ACHN (cell line): ENCODE measurements at regions not wholly inside any gene's neighbourhood (a gene's known extent, or its start where the extent isn't known, plus 50 kb on each side); places are given as distances from the start of the nearest gene placed in this dataset.
A peak's percentile ranks its signal among the peaks of the same experiment; 100 is the strongest.

Source experiments
- DNase-seq: peaks from one replicate; pipeline ENCODE4 v3.0.0-alpha.2; 2015
- in situ Hi-C: cut with HindIII; loops from 2 replicates; pipeline ENCODE4 v1.10.0; 2017; ENCODE audit warnings: low sequenced_read_pairs, low pct_ligation_motif_present, low pct_unique_long_range_greater_than_20kb

DNA sequence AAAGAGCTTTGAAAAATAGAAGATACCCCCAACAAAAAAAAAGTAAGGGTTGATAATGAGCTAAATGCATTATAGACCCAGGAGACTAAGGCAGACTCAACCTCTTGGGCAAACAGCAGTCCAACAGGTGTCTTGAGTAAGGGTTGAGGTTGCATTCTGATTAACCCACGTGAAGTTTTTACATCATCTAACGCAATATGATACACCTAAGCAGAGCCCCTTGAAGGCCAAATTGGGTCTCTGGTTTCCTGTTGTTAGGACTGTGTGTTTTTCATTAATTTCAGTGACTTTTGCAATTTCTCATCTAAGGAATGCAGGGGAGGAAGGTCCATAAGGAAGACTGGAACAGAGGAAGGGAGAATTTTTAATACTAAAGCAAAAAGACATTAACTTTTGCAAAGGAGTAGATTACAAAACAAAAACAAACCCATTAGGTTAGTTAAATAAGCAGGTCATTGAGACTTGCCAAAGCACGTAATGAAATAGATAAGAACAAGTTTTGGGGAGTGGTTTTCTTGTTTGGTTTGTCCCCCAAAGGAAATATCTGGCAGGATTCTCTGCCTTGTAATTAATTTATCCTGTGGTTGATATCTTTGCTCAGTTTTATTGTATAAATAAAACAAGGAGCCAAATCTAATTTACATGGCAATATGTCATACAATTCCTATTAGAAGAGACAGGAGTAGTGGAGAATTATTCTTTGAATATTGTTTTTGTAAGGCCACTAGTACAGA, 244.3 kb downstream of the ETAA1 start:
- in situ Hi-C loops, result no loop called here

DNA sequence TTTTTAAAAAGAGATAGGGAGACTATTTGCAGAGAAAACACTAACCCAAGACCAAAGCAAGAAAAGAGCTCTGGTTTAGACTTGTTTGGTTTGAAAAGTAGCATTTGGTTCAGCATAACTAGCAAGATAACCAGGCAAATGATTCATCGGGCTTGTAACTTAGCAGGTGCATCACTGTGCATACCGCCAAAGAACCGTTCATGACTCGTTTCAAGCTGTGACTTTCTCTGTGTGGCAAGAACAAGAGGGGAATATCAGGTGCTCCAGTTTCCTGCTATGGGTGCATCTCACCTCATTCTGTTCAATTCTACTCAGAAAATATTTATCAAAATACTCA, 244.9 kb downstream of the ETAA1 start:
- in situ Hi-C loops, result no loop called here
- DNase-seq, result no peak

More for the DNA sequence above, 244.3 kb downstream of the ETAA1 start:
- DNase-seq, result no peak

DNA sequence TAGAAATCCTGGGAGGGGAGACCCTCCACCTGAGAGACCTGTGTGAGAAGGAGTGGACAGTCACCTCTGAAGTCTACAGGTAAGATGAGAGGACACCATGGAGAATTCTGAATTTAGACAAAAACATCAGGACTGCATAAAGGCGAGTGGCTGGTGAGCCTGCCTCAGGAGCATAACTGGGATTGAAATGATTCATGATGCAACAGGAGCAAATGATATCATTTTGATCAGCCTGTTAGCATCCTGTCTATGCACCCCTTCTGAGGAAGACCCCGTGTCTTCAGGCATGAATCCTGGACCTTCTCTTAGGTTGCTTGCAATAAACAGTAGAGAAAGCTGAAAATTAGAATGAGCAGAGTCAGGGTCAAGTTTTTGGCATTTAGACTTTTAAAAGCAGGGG, 245.8 kb downstream of the ETAA1 start:
- in situ Hi-C loops, result no loop called here
- no peak for DNase-seq

DNA sequence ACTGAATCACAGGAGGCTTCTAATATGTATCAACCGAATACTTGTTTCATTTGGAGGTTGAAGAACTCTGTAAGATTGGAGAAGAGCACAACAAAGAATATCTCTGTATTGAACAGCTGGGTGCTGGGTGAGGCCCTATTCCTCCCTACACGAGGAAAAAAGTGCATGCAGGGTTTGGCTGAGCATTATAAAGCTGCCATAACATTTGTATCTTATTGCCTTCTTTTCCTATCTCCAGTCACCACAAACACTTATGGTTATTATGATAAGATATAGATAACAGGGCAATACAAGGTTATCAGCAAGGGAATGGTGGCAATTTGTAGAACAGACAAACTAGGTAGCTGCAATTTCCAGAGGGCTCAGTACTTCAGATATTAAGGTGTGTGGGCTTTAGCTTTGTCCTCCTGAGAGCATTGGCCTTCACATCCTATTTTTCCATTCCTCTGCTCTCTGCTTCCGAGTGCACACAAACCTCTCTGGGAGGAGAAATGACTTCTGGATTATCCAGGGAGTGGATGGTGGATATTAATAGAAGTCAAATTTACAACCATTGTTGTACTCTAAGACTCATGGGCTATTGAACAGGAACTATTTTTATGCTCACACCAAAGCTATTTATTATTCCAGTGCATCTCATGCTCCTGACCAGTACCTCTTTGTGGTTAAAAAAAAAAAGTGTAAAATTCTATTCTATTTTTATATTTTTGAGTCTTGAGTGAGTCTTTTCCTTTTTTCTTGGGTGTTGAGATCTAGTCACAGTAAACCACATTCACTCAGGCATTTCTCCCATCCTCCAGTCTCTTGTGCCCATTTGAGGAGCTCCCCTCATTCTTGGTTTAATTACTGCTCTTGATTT, 248.4 kb downstream of the ETAA1 start:
- DNase-seq, result no peak
- in situ Hi-C loops, result no loop called here

DNA sequence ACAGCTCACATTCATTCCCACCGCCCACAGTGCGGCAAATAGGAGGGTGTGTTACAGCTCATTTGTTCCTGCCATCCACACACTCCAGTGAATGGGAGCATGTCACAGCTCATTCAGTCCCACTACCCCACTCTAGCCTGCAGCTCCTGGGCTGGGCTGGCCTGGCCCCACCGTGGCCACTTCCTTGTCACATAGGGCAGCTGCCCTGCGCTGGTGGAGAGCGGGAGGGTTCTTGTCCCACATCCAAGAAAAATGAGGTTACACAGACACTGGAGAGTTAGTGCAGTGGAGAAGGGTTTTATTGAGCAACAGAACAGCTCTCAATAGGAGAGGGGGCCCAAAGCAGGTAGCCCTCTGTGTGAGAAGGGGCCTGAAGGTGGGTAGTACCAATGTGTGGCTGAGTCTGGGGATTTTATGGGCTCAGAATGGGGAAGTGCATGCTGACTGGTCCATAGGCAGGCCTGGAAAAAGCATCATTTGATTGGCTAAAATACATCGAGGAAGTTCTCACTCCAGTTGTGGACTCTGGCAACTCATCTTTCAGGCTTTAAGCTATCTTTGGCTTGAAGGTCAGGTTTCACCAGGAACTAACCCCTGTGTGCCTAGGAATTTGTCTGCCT, 249.7 kb downstream of the ETAA1 start:
- in situ Hi-C loops, result no loop called here
- no peak for DNase-seq

DNA sequence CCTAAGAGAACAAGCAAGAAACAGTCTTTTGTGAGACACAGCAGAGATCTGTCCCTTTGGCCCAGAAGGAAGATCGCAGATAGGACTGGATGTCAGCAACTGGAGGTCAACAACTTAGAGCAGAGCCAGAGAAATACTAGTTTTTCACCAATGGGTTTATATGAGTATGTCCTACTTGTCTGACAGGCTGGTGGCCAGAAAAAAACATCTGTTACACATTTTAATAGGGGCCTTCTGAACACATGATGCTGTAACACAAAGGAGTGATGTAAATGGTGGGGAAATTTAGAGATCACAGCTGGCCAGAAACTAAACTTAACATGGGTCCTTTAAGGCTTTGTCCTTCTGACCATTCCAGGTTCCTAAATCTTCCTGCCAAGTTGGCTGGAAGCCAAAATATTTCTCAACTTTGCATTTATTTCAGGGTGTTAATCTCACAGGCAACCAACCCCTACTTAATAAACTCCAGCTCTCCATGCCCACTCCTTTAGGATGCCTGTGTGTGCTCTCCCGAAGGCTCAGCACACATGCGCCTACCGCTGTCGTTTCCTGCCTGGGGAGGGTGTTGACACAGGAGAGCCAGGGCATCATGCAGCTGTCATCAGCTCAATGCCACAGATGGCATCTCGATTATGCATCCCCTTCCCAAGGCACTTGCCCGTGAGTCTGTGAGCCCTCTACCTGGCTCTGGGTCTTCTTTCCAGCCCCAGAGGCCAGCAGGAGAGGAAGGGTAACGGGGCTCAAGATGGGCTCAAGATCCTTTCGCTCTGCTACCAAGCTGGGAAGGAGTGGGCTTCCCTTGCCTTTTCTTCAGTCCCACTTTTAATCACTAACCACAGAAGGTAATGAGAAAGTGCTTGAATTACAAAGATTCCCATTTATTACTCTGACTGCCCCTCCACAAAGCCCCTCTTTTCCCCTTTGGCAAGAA, 252.5 kb downstream of the ETAA1 start:
- in situ Hi-C loops, result no loop called here
- DNase-seq, result no peak

DNA sequence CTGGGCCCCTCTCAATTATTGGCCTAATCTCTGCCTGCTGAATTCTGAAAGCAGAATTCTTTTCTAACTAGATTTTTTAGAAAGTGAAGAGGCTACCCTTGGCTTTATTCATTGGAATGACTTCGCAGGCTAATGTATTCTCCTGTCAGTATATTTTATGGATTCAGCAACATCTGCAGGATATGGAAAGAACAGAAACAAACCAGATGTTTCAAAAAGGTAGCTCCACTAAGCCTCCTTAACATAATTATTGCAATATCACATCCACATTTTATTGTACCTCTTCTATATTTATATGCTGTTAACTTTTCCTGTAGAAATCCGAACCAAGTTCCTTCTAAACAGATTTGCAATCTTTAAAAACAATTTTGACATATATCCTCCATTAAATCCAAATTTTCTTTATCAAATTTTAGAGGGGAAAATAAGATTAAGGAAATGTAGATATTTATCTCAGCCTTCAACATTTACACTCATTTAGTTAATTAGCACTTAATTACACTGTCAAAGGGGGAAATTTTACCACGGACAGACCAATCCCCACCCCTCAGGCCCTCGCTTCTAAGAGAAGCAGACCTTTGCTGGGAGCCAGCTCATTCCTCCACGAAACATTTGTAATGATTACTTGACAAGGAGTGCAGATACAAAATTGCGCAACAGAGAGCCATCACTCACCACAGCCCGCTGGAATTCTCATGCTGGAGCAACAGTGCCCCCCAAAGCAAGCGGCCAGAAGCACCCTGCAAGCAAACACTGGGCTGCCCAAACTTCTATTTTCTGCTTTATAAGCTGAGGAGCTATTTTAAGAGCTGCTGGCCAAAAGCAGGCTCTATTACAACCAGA, 253.4 kb downstream of the ETAA1 start:
- peak; percentile 89 for DNase-seq
- in situ Hi-C loops, result no loop called here

DNA sequence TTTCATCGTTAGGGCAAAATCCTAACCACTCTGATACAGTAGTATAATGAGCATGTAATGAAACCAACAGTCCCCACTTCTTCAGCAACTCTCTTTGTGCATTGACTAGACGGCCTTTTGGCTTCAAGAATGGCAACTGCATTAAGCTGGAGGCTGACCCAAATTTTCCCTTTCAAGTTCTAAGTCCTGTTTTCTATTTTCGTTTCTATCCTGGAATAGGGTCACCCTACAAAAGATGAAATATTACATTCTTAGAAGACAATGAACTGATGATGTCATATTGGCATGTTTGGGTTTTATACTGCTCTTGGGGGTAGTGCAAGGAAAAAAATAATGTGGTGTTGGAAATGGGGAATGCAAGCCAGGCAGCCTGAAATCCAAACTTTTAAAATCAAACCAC, 254.4 kb downstream of the ETAA1 start:
- in situ Hi-C loops, result no loop called here
- DNase-seq, result no peak

DNA sequence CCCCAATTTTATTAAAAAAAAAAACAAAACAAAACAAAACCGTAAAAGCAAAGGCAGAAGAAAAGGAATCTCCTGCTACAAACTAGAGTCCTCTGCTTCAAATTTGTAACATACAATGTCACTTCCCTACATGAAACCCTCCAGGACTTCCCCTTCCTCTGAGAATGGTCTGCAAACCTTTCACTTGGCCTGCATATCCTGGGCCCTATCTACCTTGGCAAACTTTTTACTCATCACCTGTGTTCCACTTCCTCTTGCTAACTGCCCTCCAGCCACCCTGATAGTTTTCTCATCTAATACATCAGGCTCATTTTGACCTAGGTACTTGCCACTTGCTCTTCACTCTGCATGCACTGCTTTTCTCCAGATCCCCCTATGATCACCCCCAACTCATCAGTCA, 255.5 kb downstream of the ETAA1 start:
- in situ Hi-C loops, result no loop called here
- no peak for DNase-seq

DNA sequence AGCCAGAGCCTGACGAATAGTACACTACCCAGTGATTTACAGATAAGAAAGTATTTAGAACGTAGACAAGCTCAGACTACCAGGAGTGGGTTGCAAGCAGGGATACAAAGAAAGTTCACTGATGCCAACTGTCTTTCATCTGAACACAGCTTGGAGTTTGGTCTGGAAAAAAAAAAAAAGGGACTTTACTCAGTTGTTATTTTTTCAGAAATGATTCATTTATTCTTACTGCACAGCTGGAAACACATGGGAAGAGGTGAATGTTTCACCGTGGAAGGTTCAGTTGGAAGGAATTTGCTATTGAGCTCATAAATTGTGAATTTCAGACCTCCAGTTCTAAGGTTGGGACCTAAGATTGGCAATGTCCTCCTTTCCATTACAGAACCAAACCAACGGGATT, 259.7 kb downstream of the ETAA1 start:
- in situ Hi-C loops, result no loop called here

DNA sequence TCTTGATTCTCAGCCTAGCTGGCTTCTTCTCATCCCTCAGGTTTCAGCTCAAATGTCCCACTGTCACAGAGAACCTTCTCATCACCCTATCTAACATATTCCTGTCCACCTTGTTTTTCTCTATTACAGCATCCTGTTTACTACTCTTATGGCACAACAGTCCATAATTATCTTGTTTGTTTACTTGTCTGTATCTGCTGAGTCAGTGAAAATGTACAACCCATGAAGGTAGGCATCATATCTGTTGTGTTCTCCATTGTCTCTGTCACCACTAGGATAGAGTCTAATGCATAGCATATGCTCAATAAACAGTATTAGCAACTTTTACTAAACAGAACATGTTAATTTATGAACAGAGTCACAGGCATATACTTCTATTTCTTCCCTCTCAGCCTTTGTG, 261.7 kb downstream of the ETAA1 start:
- in situ Hi-C loops, result no loop called here
- no peak for DNase-seq

More for the DNA sequence above, 259.7 kb downstream of the ETAA1 start:
- DNase-seq, result no peak

DNA sequence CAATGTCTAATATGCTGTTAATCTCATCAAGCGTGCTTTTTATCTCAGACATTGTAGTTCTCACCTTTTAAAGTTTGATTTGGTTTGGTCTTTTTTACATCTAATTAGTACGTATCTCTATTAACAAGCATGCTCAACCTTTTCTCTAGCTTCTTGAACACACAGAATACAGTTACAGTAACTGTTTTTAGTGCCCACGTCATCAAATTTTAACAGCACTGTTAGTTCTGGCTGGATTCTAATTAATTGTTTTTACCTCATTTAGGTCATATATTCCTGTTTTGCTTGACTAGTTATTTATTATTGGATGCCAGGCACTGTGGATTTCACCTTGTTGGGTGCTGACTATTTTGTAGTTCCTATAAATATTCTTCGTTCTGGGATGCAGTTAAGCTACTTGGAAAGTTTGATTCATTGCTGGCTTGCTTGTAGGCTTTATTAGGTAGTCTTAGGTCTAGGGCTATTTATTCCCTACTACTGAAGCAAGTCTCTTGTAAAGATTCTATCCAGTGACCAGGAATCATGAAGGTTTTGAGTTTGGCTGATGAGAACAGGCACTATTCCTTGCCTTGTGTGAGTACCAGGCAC, 263.0 kb downstream of the ETAA1 start:
- in situ Hi-C loops, result no loop called here

DNA sequence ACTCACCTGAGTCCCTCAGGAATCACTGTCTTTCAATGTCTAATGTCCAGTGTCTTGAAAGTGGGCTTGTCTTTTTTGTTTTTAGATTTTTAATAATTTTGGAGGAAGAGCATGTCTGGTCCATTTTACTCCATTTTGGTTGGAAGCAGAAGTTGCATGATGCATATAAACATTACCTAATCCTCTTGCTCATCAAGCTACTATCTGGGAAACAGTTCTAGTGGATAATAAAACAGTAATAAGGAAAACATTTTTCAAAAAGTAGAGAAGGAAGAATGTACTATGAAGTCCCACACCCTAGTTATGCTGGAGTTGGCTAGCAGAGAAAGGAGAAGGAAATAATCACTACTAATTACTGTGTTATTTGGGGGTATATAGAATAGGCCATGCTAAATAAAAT, 263.7 kb downstream of the ETAA1 start:
- in situ Hi-C loops, result no loop called here
- DNase-seq, result no peak

More for the DNA sequence above, 263.0 kb downstream of the ETAA1 start:
- no peak for DNase-seq

DNA sequence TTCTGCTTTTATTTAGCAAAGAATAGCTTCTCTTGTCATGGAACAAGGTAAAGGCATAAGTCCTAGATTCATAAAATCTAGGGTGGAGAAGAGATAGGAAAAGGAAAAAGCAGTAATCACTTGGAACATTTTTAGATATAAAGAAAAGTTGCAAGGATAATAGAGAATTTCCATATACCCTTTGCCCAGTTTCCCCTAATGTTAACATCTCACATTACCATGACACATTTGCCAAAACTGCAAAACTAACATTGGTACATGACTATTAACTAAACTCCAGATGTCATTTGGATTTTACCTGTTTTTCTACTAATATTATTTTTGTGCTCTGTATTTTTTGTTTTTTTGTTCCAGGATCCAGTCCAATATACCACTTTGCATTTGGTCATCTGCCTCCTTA, 265.1 kb downstream of the ETAA1 start:
- DNase-seq, result no peak

DNA sequence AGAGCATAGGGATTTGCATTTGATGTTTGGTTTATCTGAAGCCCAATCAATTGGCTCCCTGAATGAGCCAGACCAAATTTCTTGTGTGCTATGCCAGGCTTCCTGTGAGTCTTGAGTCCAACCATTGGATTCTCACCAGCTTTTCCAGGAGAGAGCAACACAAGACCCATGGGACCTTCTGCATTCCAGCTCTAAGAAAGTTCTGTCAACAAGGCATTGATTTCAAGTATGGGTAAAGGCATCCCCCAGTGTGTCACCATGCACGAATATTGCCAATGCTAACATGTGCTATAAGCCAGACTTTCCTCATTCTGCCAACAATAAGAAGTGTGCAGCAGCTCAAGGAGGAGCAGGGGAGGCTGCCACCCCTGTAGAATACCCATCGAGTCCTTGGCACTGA, 266.6 kb downstream of the ETAA1 start:
- no peak for DNase-seq
- in situ Hi-C loops, result no loop called here

More for the DNA sequence above, 265.1 kb downstream of the ETAA1 start:
- in situ Hi-C loops, result no loop called here

DNA sequence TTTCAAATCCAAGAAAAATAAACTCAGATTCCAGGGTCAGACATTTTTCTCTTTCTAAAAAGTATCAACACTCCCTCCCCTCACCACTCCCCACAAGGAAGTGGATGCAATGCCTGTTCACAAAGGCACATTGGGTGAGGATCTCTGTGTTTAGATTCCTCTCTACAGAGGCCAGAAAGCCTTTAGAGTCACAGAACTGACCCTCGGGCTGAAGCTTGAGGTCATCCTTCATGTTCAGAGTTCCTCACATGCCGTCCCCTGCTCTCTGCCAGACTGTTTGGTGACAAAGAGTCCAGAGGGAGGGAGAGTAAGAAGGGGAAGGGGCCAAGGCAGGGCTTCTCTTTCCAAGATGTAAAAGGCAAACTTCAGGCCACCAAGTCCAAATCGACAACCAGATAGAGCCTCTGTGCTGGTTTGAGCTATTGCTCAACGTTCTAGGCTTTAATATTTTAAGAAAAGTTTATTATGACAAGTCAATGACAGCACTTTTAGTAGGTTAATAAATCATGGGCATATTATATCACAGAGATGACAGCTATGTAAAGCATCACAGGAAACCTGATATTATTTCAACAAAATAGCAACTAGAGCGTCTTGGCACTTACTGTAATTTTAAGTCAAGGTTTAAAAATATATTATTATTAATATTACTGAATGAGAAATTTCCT, 269.4 kb downstream of the ETAA1 start:
- no peak for DNase-seq
- in situ Hi-C loops, result no loop called here
